ENCODE measurements at regions not wholly inside any gene's neighbourhood (a gene's known extent, or its start where the extent isn't known, plus 50 kb on each side); places are given as distances from the start of the nearest gene placed in this dataset.
A peak's percentile ranks its signal among the peaks of the same experiment; 100 is the strongest.

DNA sequence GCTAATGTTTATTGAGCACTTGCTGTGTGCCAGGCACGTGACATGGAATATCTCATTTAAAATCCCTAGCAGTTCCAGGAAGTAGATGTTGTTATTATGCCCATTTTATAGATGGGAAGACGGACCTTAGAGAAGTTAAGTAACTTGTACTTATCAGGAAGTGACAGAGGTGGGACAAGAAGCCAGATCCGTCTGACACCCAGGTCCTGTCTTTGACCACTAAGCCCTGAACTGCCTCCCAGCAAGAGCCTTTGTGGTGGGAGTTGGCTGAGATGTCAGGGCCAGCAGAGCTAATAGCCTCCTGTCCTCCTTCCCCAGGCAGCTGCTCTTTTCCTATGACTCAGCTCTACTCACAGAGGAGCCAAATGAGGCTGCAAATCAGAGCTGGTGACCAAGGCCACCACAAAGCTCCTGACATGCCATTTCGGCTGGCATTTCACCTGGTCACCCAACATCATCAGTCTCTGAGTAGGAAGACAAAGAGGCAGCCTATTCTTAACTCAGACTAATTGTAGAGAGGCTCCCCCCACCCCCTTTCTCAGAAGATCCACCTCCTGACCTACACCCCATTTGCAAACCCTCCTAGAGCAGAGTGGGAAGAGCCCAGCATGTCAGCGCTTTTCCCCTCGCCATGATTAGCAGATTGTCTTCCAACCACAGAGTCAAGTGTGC lies 175.1 kb upstream of the KIT start:
- Histone ChIP-seq H2BK20ac (ENCODE audit: low read length) (no peak overlapping the region), H3K79me1 (ENCODE audit: low read depth, low read length) (no peaks in the 10 kb centered on the region), H3K4me3 (ENCODE audit: extremely low read depth in 1 of 4, insufficient read depth in 2 of 4, low read depth in 3 of 4, low read length in 4 of 4) (no peak overlapping the region), H3K23ac (ENCODE audit: insufficient read length) (no peak overlapping the region), H3K79me2 (ENCODE audit: control insufficient read depth in 1 of 2, insufficient read depth in 2 of 2, low read length in 2 of 2) (no peaks in the 10 kb centered on the region), H3K18ac (ENCODE audit: extremely low read depth, low read length) (no peak overlapping the region), H2BK120ac (replicated peaks; ENCODE audit: low read depth, low read length) (no peak overlapping the region), H4K8ac (ENCODE audit: extremely low read depth, insufficient read depth, low read length) (no peak overlapping the region), H2AFZ (ENCODE audit: low read length) (0 out of 2 replicates have a peak overlapping the region, but pooled peaks have one; percentile 22), H4K5ac (ENCODE audit: insufficient read length, low read depth, low read length) (no peak overlapping the region), H2BK5ac (ENCODE audit: low read depth, low read length) (no peak overlapping the region), H4K91ac (replicated peaks; ENCODE audit: insufficient read length, low read length) (no peak overlapping the region), H3K4me2 (ENCODE audit: insufficient read depth in 1 of 2, low read depth in 2 of 2, low read length in 2 of 2) (no peak overlapping the region), H4K20me1 (replicated peaks in 1 of 2; ENCODE audit: control insufficient read depth in 1 of 2, insufficient read depth in 2 of 2, low read length in 2 of 2) (no peaks in the 10 kb centered on the region), H2BK12ac (ENCODE audit: low read depth, low read length) (no peak overlapping the region), H3K4ac (replicated peaks; ENCODE audit: insufficient read length, low read depth, low read length) (no peak overlapping the region), H3K4me1 (replicated peaks in 1 of 4; ENCODE audit: control insufficient read depth in 3 of 4, insufficient read depth in 4 of 4, low read length in 3 of 4) (no peaks in the 10 kb centered on the region), H3K27ac (ENCODE audit: low read depth, low read length) (no peak overlapping the region), H3K9me3 (ENCODE audit: insufficient read depth in 2 of 2, low read depth in 1 of 2, low read length in 1 of 2) (0 out of 4 replicates have a peak, but pooled peaks cover 0 to 2% of the 10 kb centered on the region in 2 experiments), H3K36me3 (ENCODE audit: control insufficient read depth in 2 of 4, insufficient read depth in 4 of 4, low read length in 3 of 4) (no peaks in the 10 kb centered on the region), H3K9ac (replicated peaks in 1 of 4; ENCODE audit: extremely low read depth in 1 of 4, low read depth in 3 of 4, low read length in 3 of 4) (no peak overlapping the region), H2AK5ac (ENCODE audit: low read depth, low read length) (no peak overlapping the region), H2BK15ac (ENCODE audit: low read length) (no peak overlapping the region), H3K14ac (ENCODE audit: insufficient read length) (no peak overlapping the region), H3K23me2 (ENCODE audit: low read depth, low read length) (no peaks in the 10 kb centered on the region), H3K27me3 (replicated peaks in 1 of 4; ENCODE audit: control insufficient read depth in 3 of 4, extremely low read depth in 1 of 4, insufficient read depth in 3 of 4, low read length in 3 of 4) (no peaks in the 10 kb centered on the region), H3K56ac (replicated peaks; ENCODE audit: insufficient read length, low read depth, low read length) (no peak overlapping the region)
- DNase-seq (ENCODE audit: low read depth in 1 of 2, low spot score in 2 of 2) (no peak), FAIRE-seq (no peak)
- no peak for TF ChIP-seq JUN (IDR thresholded peaks at IDR 0.05; ENCODE audit: low read depth, low read length)
- TF ChIP-seq YY1 (IDR thresholded peaks at IDR 0.05; ENCODE audit: low read depth, low read length) = no peak
- TF ChIP-seq, protein P1, sequence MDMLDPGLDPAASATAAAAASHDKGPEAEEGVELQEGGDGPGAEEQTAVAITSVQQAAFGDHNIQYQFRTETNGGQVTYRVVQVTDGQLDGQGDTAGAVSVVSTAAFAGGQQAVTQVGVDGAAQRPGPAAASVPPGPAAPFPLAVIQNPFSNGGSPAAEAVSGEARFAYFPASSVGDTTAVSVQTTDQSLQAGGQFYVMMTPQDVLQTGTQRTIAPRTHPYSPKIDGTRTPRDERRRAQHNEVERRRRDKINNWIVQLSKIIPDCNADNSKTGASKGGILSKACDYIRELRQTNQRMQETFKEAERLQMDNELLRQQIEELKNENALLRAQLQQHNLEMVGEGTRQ (IDR thresholded peaks at IDR 0.05; ENCODE audit: low read length) = no peak
- no peak for TF ChIP-seq SIX5 (IDR thresholded peaks at IDR 0.05; ENCODE audit: low read depth, low read length)
- no peak for TF ChIP-seq SUZ12 (IDR thresholded peaks at IDR 0.05; ENCODE audit: low read length)
- TF ChIP-seq EZH2 (IDR thresholded peaks at IDR 0.05; ENCODE audit: low read depth, low read length, severe bottlenecking) = no peak
- TF ChIP-seq, protein P2, sequence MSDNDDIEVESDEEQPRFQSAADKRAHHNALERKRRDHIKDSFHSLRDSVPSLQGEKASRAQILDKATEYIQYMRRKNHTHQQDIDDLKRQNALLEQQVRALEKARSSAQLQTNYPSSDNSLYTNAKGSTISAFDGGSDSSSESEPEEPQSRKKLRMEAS (IDR thresholded peaks at IDR 0.05) = no peak
- no peak for TF ChIP-seq BACH1 (IDR thresholded peaks at IDR 0.05; ENCODE audit: low read length)
- TF ChIP-seq KDM4A (IDR thresholded peaks at IDR 0.05; ENCODE audit: low read depth, low read length, severe bottlenecking) = no peak
- ChIA-PET POLR2A (ENCODE audit: partially characterized antibody) (no interaction called here), CTCF (ENCODE audit: partially characterized antibody) (no interaction called here)
- 86% methylated on average over 6 of the region's 6 CpGs; no CpG with 5 or more reads in 1 of the 2 experiments for WGBS, 2 experiments (ENCODE audit: extremely low coverage in 1 of 2, insufficient coverage in 1 of 2, insufficient read length in 1 of 2, insufficient replicate concordance in 2 of 2, low coverage in 1 of 2, low lambda C conversion rate in 2 of 2, missing lambda C conversion rate in 1 of 2)
